ENCODE measurements at regions not wholly inside any gene's neighbourhood (a gene's known extent, or its start where the extent isn't known, plus 50 kb on each side); places are given as distances from the start of the nearest gene placed in this dataset.

GRCh38 chr2:228919808-228920207, 351.3 kb downstream of the PID1 start:
- TF ChIP-seq CTCF (conservative IDR thresholded peaks at IDR 0.05; ENCODE audit: low read length), result no peak
- TF ChIP-seq EZH2phosphoT487 (IDR thresholded peaks at IDR 0.05; ENCODE audit: borderline replicate concordance), result no peak

Data from Loucy (cell line).